Activated CD4-positive, alpha-beta T cell treated with anti-CD3 and anti-CD28 coated beads, Interleukin-2, amount 10 ng/mL, durations not matched to agents 7 days and 5 days (primary cell): ENCODE measurements at regions not wholly inside any gene's neighbourhood (a gene's known extent, or its start where the extent isn't known, plus 50 kb on each side); places are given as distances from the start of the nearest gene placed in this dataset.
"Not testable (repeated sequence)": the region's sequence is repeated elsewhere in the genome, so short reads cannot be mapped to it uniquely, and the experiment has no call there.

ENCODE experiments used
- CTCF ChIA-PET: fragments of 350-600 bp; sonication (Branson Sonifier 250); formaldehyde crosslinking; loops from one replicate; lab custom pipeline; 2021; ENCODE audit warnings: antibody characterized with exemption; lab: Charles Lee
- POLR2A ChIA-PET: fragments of 350-600 bp; sonication (Branson Sonifier 250); formaldehyde crosslinking; loops from one replicate; lab custom pipeline; 2021; ENCODE audit warnings: antibody characterized with exemption; lab: Charles Lee
- DNase-seq: peaks from one replicate; pipeline ENCODE4 v3.0.0-alpha.2; 2020
- H3K27ac Mint-ChIP-seq: one replicate; pipeline ENCODE4 v1.8.0; 2021; ENCODE audit warnings: mild to moderate bottlenecking, moderate library complexity, mixed read lengths
- H3K27me3 Mint-ChIP-seq: one replicate; pipeline ENCODE4 v1.8.0; 2021; ENCODE audit warnings: mixed read lengths
- H3K36me3 Mint-ChIP-seq: one replicate; pipeline ENCODE4 v1.8.0; 2021; ENCODE audit warnings: low read depth, mixed read lengths
- H3K4me1 Mint-ChIP-seq: one replicate; pipeline ENCODE4 v1.8.0; 2021; ENCODE audit warnings: mixed read lengths
- H3K4me3 Mint-ChIP-seq: one replicate; pipeline ENCODE4 v1.8.0; 2021; ENCODE audit warnings: mild to moderate bottlenecking, moderate library complexity, mixed read lengths
- H3K9me3 Mint-ChIP-seq: one replicate; pipeline ENCODE4 v1.8.0; 2021; ENCODE audit warnings: mixed read lengths

DNA sequence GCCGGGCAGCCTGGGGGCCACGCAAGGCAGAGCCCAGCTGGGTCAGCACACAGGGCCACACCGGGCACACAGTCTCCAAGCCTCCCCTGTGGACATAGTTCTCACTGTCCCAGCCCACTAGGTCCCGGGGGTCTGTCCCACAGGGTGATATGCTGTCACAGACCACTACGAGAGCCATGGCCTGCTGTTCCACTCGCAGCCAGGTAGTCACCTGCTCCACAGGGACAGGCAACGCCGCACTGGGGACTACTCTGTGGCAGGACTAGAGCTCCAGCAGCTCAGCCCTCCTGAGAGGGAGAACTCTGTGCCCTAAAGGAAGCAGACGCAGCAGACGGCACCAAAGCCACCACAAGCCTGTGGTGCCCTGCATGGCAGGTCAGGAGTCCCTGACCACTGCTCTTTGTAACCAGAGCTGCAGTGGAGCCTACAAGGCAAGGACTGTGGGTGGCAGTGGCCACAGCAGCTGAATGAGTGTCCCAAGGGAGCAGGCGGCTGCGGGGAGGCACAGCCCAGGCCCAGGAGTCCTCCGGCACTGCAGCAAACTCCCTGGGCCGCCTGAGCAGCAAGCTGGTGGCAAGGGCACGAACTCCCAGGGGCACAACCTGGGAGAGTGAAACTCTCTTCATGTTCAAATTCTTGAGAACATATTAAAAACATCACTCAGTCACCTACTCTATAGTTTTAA lies 171.2 kb upstream of the GRK3 start:
- Mint-ChIP-seq H3K27me3 (no peaks in the 10 kb centered on the region), H3K4me1 (peaks cover 43% of the 10 kb centered on the region), H3K27ac (no peak overlapping the region), H3K4me3 (no peak overlapping the region), H3K9me3 (no peaks in the 10 kb centered on the region), H3K36me3 (peaks cover 3% of the 10 kb centered on the region)
- no peak for DNase-seq
- ChIA-PET POLR2A (no interaction called here), CTCF (no interaction called here)

DNA sequence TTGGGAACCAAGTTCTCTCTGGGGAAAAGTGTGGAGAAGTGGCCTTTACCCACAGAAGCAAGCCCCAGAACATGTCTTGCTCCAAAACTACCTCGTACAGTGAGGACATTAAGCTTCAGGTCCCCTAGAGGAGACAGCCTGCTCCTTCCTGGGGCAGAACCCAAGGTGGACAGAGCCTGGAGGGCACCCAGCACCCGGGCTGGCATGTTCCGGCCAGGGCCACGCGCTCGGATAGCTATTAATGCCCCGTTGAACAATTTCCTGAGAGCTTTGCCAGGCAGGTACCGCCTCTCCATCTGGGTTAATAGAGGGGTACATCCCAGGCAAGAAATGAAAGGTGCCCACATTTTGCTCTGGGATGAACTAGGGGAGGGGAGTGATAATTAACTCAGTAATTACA lies 169.0 kb upstream of the GRK3 start:
- DNase-seq, result no peak
- no peak overlapping the region for H3K4me3 Mint-ChIP-seq
- H3K27ac Mint-ChIP-seq, result no peak overlapping the region
- no peaks in the 10 kb centered on the region for H3K9me3 Mint-ChIP-seq
- H3K4me1 Mint-ChIP-seq, result peaks cover 38% of the 10 kb centered on the region
- H3K27me3 Mint-ChIP-seq, result no peaks in the 10 kb centered on the region
- POLR2A ChIA-PET, result no interaction called here
- H3K36me3 Mint-ChIP-seq, result peaks cover 3% of the 10 kb centered on the region
- CTCF ChIA-PET, result interaction anchor here (1.9 kb wide), 1 partner anchor 8 kb away, joined by 4 read pairs; no protein-coding TSS in a partner anchor

DNA sequence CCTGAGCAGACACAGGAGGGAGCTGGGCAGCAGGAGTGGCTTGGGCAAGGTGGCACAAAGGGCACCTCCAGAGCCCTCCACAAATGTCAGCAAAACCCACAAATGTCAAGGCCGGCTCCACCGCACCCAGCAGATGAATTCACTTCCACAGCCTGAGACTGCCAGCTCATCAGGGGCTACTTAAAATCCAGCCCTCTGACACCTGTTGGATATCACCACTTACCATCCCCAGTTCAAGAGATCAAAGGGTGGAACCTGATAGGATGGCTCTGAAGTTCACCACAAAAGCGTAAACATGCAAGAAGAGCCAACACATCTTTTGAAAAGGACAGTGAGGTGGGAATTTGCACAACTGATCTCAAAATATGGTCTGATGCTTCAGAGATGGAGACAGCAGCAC lies 168.6 kb upstream of the GRK3 start:
- DNase-seq, result no peak
- ChIA-PET POLR2A (no interaction called here), CTCF (interaction anchor here (1.9 kb wide), 1 partner anchor 8 kb away, joined by 4 read pairs; no protein-coding TSS in a partner anchor)
- Mint-ChIP-seq H3K9me3 (no peaks in the 10 kb centered on the region), H3K27ac (peak overlapping the region; percentile 13), H3K27me3 (no peaks in the 10 kb centered on the region), H3K36me3 (peaks cover 3% of the 10 kb centered on the region), H3K4me1 (peaks cover 36% of the 10 kb centered on the region), H3K4me3 (no peak overlapping the region)

DNA sequence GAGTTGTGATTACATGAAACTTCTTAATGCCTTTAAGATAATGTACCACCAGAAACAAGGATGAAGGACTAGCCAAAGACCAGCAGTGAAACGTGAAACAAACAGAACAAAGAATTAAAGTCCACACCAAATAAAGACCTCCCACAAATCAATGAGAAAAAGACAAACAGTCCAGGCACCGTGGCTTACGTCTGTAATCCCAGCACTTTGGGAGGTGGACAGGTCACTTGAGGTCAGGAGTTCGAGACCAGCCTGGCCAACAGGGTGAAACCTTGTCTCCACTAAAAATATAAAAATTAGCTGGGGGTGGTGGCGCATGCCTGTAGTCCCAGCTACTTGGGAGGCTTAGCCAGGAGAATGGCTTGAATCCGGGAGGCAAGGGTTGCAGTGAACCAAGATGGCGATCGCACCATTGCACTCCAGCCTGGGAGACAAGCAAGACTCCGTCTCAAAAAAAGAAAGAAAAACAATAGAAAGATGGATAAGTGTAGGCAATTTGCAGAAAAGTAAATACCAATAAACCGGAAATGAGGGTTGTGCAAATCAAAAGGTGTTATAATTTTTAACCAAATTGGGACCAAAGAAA lies 167.8 kb upstream of the GRK3 start:
- ChIA-PET POLR2A (no interaction called here), CTCF (no interaction called here)
- H3K27ac Mint-ChIP-seq, result no peak overlapping the region
- H3K36me3 Mint-ChIP-seq, result peaks cover 3% of the 10 kb centered on the region
- H3K27me3 Mint-ChIP-seq, result no peaks in the 10 kb centered on the region
- peaks cover 40% of the 10 kb centered on the region for H3K4me1 Mint-ChIP-seq
- DNase-seq, result no peak
- H3K9me3 Mint-ChIP-seq, result no peaks in the 10 kb centered on the region
- no peak overlapping the region for H3K4me3 Mint-ChIP-seq

DNA sequence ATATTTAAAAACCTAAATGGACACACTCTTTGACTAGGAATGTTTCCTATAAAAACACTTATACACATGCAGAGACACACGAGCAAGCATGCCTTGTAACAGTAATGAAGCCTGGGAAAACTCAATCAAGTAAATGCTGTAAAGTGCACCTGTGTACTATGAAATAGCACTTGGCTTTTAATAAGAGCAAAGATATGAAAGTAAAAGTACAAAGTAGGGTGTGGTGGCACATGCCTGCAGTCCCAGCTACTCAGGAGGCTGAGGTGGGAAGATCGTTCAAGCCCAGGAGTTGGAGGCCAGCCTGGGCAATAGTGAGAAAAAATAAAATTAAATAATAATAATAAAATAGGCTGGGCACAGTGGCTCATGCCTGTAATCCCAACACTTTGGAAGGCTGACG lies 166.9 kb upstream of the GRK3 start:
- ChIA-PET POLR2A (no interaction called here), CTCF (interaction anchor here (0.5 kb wide), 1 partner anchor 1290 kb away, joined by 3 read pairs; no protein-coding TSS in a partner anchor)
- Mint-ChIP-seq H3K27ac (peak overlapping the region; percentile 32), H3K4me1 (peaks cover 49% of the 10 kb centered on the region), H3K36me3 (peaks cover 3% of the 10 kb centered on the region), H3K9me3 (no peaks in the 10 kb centered on the region), H3K4me3 (no peak overlapping the region), H3K27me3 (no peaks in the 10 kb centered on the region)
- DNase-seq, result no peak

DNA sequence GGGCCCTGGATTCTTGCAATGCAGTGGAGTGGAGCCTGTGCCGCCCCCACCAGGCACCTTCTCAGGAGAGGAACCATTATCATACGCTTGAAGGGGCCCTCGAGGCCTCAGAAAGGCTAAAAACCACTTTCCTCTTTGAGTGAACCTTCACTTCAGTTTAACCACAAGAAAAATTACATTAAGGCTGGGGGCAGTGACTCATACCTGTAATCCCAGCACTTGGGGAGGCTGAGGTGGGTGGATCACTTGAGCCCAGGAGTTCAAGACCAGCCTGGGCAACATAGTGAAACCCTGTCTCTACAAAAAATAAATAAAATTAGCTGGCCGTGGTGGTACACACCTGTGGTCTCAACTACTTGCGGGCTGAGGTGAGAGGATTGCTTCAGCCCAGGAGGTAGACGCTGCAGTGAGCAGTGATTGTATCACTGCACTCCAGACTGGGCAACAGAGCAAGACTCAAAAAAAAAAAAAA lies 165.8 kb upstream of the GRK3 start:
- H3K27me3 Mint-ChIP-seq, H3K9me3 Mint-ChIP-seq, H3K4me3 Mint-ChIP-seq, H3K36me3 Mint-ChIP-seq, CTCF ChIA-PET, POLR2A ChIA-PET: not testable (repeated sequence)
- DNase-seq, result peak; percentile 26
- Mint-ChIP-seq H3K4me1 (peaks cover 60% of the 10 kb centered on the region), H3K27ac (peak overlapping the region; percentile 62)

DNA sequence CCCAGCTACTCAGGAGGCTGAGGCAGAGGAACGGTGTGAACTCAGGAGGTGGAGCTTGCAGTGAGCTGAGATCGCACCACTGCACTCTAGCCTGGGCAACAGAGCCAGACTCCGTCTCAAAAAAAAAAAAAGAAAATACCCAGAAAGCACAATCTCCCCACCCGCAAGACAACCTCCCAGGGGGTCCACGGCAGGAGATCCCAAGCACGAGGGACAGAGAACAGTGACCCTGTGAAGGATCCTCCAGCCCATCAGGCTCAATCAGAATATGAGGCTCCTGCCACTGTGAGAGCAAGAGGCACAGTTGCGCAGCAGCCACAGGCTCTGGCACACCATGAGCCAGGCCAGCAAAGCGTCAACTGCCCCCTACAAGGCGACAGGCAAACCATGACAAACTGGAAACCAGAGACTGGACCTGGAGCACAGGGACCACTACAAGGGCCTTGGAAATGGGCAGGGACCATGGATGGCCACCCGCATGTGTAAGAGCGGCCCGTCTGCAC lies 164.8 kb upstream of the GRK3 start:
- ChIA-PET POLR2A (no interaction called here), CTCF (interaction anchor here (1.0 kb wide), 1 partner anchor 10 kb away, joined by 3 read pairs; no protein-coding TSS in a partner anchor)
- Mint-ChIP-seq H3K9me3 (no peaks in the 10 kb centered on the region), H3K27me3 (no peaks in the 10 kb centered on the region), H3K4me1 (peaks cover 66% of the 10 kb centered on the region), H3K36me3 (peaks cover 3% of the 10 kb centered on the region), H3K4me3 (no peak overlapping the region), H3K27ac (peak overlapping the region; percentile 41)
- DNase-seq, result no peak

DNA sequence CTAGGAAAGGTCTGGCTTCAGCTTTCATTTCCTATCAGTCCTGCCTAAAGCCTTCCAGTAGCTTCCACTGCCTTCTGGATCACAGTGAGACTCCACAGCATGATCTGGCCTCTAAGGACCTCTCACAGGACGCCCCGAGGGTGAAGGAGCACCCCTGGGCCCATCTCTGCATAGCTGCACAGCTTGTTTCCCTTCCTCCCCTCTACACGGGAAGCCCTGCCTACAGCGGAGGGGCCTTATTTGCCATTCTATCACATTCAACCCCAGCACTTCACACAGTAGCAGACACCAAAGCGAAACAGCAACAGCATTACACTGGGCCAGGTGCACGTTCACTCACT lies 162.3 kb upstream of the GRK3 start:
- Mint-ChIP-seq H3K36me3 (no peaks in the 10 kb centered on the region), H3K4me3 (no peak overlapping the region), H3K27me3 (no peaks in the 10 kb centered on the region), H3K27ac (no peak overlapping the region), H3K9me3 (no peaks in the 10 kb centered on the region), H3K4me1 (peaks cover 58% of the 10 kb centered on the region)
- CTCF ChIA-PET, result interaction anchor here (1.1 kb wide), 1 partner anchor 25 kb away, joined by 4 read pairs; no protein-coding TSS in a partner anchor
- POLR2A ChIA-PET, result interaction anchor here (0.6 kb wide), 1 partner anchor 57 kb away, joined by 3 read pairs; no protein-coding TSS in a partner anchor
- no peak for DNase-seq

DNA sequence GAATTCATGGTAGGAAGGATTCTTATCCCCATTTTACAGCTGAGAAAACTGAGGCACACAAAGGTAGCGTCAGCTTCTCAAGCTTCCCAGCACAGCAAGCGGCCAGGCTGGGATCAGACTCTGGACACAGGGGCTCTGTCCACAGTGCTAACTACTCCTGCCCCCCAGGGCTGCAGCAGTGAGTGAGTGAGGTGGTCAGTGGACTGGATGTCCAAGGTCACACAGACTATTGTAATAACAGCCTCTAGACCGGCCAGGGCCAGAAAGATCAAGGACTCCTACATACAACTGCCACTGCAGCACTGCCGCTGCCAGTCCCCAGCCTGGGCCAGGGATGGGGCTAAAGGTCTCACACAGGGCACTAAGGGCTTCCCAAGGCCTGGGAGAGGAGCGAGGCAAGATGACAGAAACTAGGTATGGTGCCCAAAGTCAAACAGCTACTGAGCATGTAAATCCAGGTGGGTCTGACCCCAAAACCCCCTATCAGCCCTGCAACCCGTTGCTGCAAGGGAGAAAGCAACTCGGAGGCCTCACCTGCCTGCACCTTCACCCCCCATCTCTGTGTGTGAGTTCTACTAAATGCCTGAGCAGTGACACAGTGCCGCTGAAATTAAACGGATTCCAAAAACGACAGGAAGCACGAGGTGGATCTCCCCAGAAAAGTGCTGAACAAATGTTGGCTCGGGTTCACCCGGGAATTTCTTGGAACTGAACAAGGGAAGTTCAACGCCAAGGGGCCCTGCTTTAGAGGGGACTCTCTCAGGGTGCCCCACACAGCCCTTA lies 161.8 kb upstream of the GRK3 start:
- no peak for DNase-seq
- Mint-ChIP-seq H3K9me3 (no peaks in the 10 kb centered on the region), H3K27ac (no peak overlapping the region), H3K27me3 (no peaks in the 10 kb centered on the region), H3K4me3 (peak overlapping the region; percentile 85), H3K4me1 (peaks cover 53% of the 10 kb centered on the region), H3K36me3 (no peaks in the 10 kb centered on the region)
- ChIA-PET CTCF (interaction anchor here (1.5 kb wide), 1 partner anchor 7 kb away, joined by 4 read pairs; no protein-coding TSS in a partner anchor), POLR2A (interaction anchor here (0.6 to 0.7 kb wide), 2 partner anchors 8 to 56 kb away, joined by 3 read pairs; no protein-coding TSS in a partner anchor)

DNA sequence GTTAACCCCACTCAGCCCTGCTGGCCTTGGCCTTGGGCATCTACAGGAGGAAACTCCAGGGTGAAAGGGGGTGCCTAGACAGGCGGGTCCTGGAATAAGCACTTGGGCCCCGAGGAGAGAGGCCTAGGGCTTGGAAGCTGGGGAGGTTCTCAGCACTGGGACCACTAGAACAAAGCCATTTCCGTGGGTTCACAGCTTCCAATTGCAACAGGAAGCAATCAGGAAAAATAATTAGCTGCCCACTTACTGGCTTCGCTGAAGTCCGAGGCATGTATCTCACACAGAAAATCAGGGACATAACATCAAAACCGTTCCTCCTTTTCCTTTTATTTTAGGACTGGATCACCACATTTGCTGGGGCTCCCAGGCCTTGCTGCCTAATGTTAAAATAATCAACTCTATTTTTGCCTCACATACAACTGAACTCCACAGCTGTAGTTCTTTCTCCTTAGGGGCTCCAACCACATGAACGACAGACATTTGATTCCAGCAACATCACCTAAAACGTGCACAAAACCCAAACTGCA lies 161.1 kb upstream of the GRK3 start:
- Mint-ChIP-seq H3K4me1 (peaks cover 46% of the 10 kb centered on the region), H3K27ac (no peak overlapping the region), H3K4me3 (peak overlapping the region; percentile 85), H3K36me3 (no peaks in the 10 kb centered on the region), H3K27me3 (no peaks in the 10 kb centered on the region), H3K9me3 (no peaks in the 10 kb centered on the region)
- DNase-seq, result no peak
- ChIA-PET CTCF (interaction anchor here (1.5 kb wide), 1 partner anchor 8 kb away, joined by 4 read pairs; no protein-coding TSS in a partner anchor), POLR2A (interaction anchor here (0.7 kb wide), 1 partner anchor 9 kb away, joined by 3 read pairs; no protein-coding TSS in a partner anchor)

DNA sequence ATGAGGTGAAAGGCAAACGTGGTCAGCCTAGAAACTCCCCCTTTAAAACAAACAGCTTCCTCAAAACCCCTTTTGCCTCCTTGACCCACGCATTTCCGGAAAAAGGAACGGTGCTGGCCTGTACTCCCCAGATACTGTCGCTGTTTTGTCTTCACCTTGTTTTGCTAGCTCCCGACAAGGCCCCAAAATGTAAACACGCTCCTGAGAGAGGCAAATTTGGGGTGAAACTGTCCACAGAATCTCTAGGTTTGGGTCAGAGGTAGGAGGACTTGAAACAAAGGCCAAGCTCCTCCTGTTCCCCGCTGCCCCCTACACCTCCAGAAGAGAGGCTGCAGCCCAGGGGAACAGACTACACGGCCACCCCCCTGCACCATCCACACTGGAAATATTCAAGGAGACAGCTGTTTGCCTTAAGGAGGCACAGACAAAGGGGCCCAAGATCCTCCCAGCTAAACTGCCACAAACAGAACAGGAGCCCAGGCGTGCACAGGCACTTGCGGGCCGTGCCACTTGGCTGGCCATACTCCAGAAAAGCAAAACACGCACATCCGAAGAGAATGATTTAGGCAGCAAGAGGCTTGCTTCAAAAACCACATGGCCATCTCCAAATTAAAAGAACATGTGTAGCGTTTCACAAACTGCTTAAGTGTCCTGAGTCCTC lies 160.5 kb upstream of the GRK3 start:
- Mint-ChIP-seq H3K4me3 (peak overlapping the region; percentile 85), H3K36me3 (no peaks in the 10 kb centered on the region), H3K4me1 (peaks cover 40% of the 10 kb centered on the region), H3K9me3 (no peaks in the 10 kb centered on the region), H3K27ac (peak overlapping the region; percentile 74), H3K27me3 (no peaks in the 10 kb centered on the region)
- ChIA-PET CTCF (interaction anchor here (1.5 kb wide), 1 partner anchor 8 kb away, joined by 4 read pairs; no protein-coding TSS in a partner anchor), POLR2A (interaction anchor here (0.7 kb wide), 1 partner anchor 9 kb away, joined by 3 read pairs; no protein-coding TSS in a partner anchor)
- no peak for DNase-seq

DNA sequence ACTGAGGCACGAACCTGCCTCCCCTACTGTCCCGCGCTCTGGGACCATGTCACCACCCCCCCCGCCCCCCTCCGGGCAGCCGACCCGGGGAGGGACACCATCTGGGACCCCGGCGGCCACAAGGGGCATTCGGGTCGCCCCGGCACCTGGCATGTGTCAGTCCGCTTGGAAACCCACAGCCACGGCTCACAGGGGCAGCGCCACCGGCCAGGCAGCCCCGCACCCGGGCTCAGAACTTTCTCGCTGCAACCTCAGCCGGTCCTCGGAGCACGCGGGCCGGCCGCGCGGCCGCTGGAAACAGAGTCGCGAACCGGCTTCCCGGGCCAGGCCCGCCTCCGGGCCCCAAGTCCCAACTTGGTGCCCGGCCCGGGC lies 159.9 kb upstream of the GRK3 start:
- peaks cover 38% of the 10 kb centered on the region for H3K4me1 Mint-ChIP-seq
- H3K27ac Mint-ChIP-seq, result peak overlapping the region; percentile 74
- no peaks in the 10 kb centered on the region for H3K9me3 Mint-ChIP-seq
- DNase-seq, result no peak
- peak overlapping the region; percentile 85 for H3K4me3 Mint-ChIP-seq
- H3K27me3 Mint-ChIP-seq, result no peaks in the 10 kb centered on the region
- POLR2A ChIA-PET, result no interaction called here
- no peaks in the 10 kb centered on the region for H3K36me3 Mint-ChIP-seq
- CTCF ChIA-PET, result interaction anchor here (1.5 kb wide), 1 partner anchor 9 kb away, joined by 4 read pairs; no protein-coding TSS in a partner anchor
